ENCODE measurements at regions not wholly inside any gene's neighbourhood (a gene's known extent, or its start where the extent isn't known, plus 50 kb on each side); places are given as distances from the start of the nearest gene placed in this dataset.

- Mint-ChIP-seq H3K9me3 (no peaks in the 10 kb centered on the region), H3K27ac (no peak overlapping the region), H3K4me1 (no peaks in the 10 kb centered on the region), H3K27me3 (peaks cover 34% of the 10 kb centered on the region), H3K36me3 (ENCODE audit: low read depth) (no peaks in the 10 kb centered on the region), H3K4me3 (no peak overlapping the region)
- no peak for DNase-seq
- POLR2A ChIA-PET: no interaction called here
- CTCF ChIA-PET: no interaction called here
Measured at GRCh38 chr11:116503216-116504160, 269.3 kb downstream of the BUD13 start.

- DNase-seq: no peak
- ChIA-PET CTCF (no interaction called here), POLR2A (no interaction called here)
- H3K36me3 Mint-ChIP-seq (ENCODE audit: low read depth): no peaks in the 10 kb centered on the region
- H3K4me1 Mint-ChIP-seq: no peaks in the 10 kb centered on the region
- no peaks in the 10 kb centered on the region for H3K9me3 Mint-ChIP-seq
- no peak overlapping the region for H3K27ac Mint-ChIP-seq
- peaks cover 34% of the 10 kb centered on the region for H3K27me3 Mint-ChIP-seq
- H3K4me3 Mint-ChIP-seq: no peak overlapping the region
Measured at GRCh38 chr11:116502641-116503061, 270.1 kb downstream of the BUD13 start.

- H3K4me1 Mint-ChIP-seq: no peaks in the 10 kb centered on the region
- CTCF ChIA-PET: no interaction called here
- H3K4me3 Mint-ChIP-seq: no peak overlapping the region
- no peak overlapping the region for H3K27ac Mint-ChIP-seq
- POLR2A ChIA-PET: no interaction called here
- H3K9me3 Mint-ChIP-seq: no peaks in the 10 kb centered on the region
- no peaks in the 10 kb centered on the region for H3K36me3 Mint-ChIP-seq (ENCODE audit: low read depth)
- H3K27me3 Mint-ChIP-seq: peaks cover 37% of the 10 kb centered on the region
- no peak for DNase-seq
Measured at GRCh38 chr11:116501728-116502127, 271.1 kb downstream of the BUD13 start.

- peaks cover 35% of the 10 kb centered on the region for H3K27me3 Mint-ChIP-seq
- CTCF ChIA-PET: no interaction called here
- DNase-seq: no peak
Measured at GRCh38 chr11:116500947-116501602, 271.7 kb downstream of the BUD13 start.

GRCh38 chr11:116500026-116500946 lies 272.5 kb downstream of the BUD13 start:
- H3K4me1 Mint-ChIP-seq: no peaks in the 10 kb centered on the region
- no peak for DNase-seq
- ChIA-PET POLR2A (no interaction called here), CTCF (interaction anchor here (1.3 kb wide), 2 partner anchors 8 to 9 kb away, joined by 3 to 4 read pairs; no protein-coding TSS in a partner anchor)
- H3K36me3 Mint-ChIP-seq (ENCODE audit: low read depth): no peaks in the 10 kb centered on the region
- H3K27ac Mint-ChIP-seq: no peak overlapping the region
- H3K27me3 Mint-ChIP-seq: peaks cover 33% of the 10 kb centered on the region
- no peak overlapping the region for H3K4me3 Mint-ChIP-seq
- no peaks in the 10 kb centered on the region for H3K9me3 Mint-ChIP-seq

More at GRCh38 chr11:116500947-116501602, 271.7 kb downstream of the BUD13 start:
- H3K4me1 Mint-ChIP-seq: no peaks in the 10 kb centered on the region
- POLR2A ChIA-PET: no interaction called here
- H3K4me3 Mint-ChIP-seq: no peak overlapping the region
- no peak overlapping the region for H3K27ac Mint-ChIP-seq
- no peaks in the 10 kb centered on the region for H3K9me3 Mint-ChIP-seq
- H3K36me3 Mint-ChIP-seq (ENCODE audit: low read depth): no peaks in the 10 kb centered on the region

- Mint-ChIP-seq H3K36me3 (ENCODE audit: low read depth) (no peaks in the 10 kb centered on the region), H3K27ac (no peak overlapping the region), H3K27me3 (peaks cover 33% of the 10 kb centered on the region), H3K4me3 (no peak overlapping the region), H3K4me1 (no peaks in the 10 kb centered on the region), H3K9me3 (no peaks in the 10 kb centered on the region)
- ChIA-PET CTCF (interaction anchor here (1.1 to 1.3 kb wide), 3 partner anchors 8 to 12 kb away, joined by 3 to 4 read pairs (median 3); no protein-coding TSS in a partner anchor), POLR2A (no interaction called here)
- DNase-seq: peak; percentile 67
Measured at GRCh38 chr11:116499396-116500003, 273.3 kb downstream of the BUD13 start.

GRCh38 chr11:116498161-116498560 lies 274.6 kb downstream of the BUD13 start:
- Mint-ChIP-seq H3K4me1 (no peaks in the 10 kb centered on the region), H3K36me3 (ENCODE audit: low read depth) (no peaks in the 10 kb centered on the region), H3K4me3 (no peak overlapping the region), H3K27ac (no peak overlapping the region), H3K27me3 (peaks cover 32% of the 10 kb centered on the region), H3K9me3 (no peaks in the 10 kb centered on the region)
- ChIA-PET POLR2A (no interaction called here), CTCF (no interaction called here)
- no peak for DNase-seq

- DNase-seq: no peak
- Mint-ChIP-seq H3K27me3 (peaks cover 14% of the 10 kb centered on the region), H3K9me3 (no peaks in the 10 kb centered on the region), H3K4me3 (no peak overlapping the region), H3K4me1 (no peaks in the 10 kb centered on the region), H3K27ac (no peak overlapping the region), H3K36me3 (ENCODE audit: low read depth) (no peaks in the 10 kb centered on the region)
- CTCF ChIA-PET: interaction anchor here (0.7 kb wide), 1 partner anchor 12 kb away, joined by 5 read pairs; no protein-coding TSS in a partner anchor
- POLR2A ChIA-PET: no interaction called here
Measured at GRCh38 chr11:116492600-116492999, 280.2 kb downstream of the BUD13 start.

- no peaks in the 10 kb centered on the region for H3K9me3 Mint-ChIP-seq
- ChIA-PET CTCF (no interaction called here), POLR2A (no interaction called here)
- H3K27me3 Mint-ChIP-seq: peaks cover 13% of the 10 kb centered on the region
- H3K36me3 Mint-ChIP-seq (ENCODE audit: low read depth): no peaks in the 10 kb centered on the region
- no peaks in the 10 kb centered on the region for H3K4me1 Mint-ChIP-seq
- H3K27ac Mint-ChIP-seq: no peak overlapping the region
- no peak overlapping the region for H3K4me3 Mint-ChIP-seq
- DNase-seq: no peak
Measured at GRCh38 chr11:116488836-116489389, 283.9 kb downstream of the BUD13 start.

GRCh38 chr11:116485425-116485824 lies 287.4 kb downstream of the BUD13 start:
- no peak overlapping the region for H3K4me3 Mint-ChIP-seq
- no peak overlapping the region for H3K27ac Mint-ChIP-seq
- no peaks in the 10 kb centered on the region for H3K36me3 Mint-ChIP-seq (ENCODE audit: low read depth)
- no peaks in the 10 kb centered on the region for H3K4me1 Mint-ChIP-seq
- ChIA-PET POLR2A (no interaction called here), CTCF (no interaction called here)
- no peak for DNase-seq
- H3K9me3 Mint-ChIP-seq: no peaks in the 10 kb centered on the region
- H3K27me3 Mint-ChIP-seq: peaks cover 13% of the 10 kb centered on the region

- H3K27ac Mint-ChIP-seq: no peak overlapping the region
- ChIA-PET POLR2A (no interaction called here), CTCF (no interaction called here)
- no peaks in the 10 kb centered on the region for H3K9me3 Mint-ChIP-seq
- no peaks in the 10 kb centered on the region for H3K36me3 Mint-ChIP-seq (ENCODE audit: low read depth)
- H3K4me3 Mint-ChIP-seq: no peak overlapping the region
- peaks cover 2% of the 10 kb centered on the region for H3K27me3 Mint-ChIP-seq
- H3K4me1 Mint-ChIP-seq: no peaks in the 10 kb centered on the region
- no peak for DNase-seq
Measured at GRCh38 chr11:116482716-116483115, 290.1 kb downstream of the BUD13 start.

- H3K4me3 Mint-ChIP-seq: no peak overlapping the region
- H3K27ac Mint-ChIP-seq: no peak overlapping the region
- POLR2A ChIA-PET: no interaction called here
- no peaks in the 10 kb centered on the region for H3K9me3 Mint-ChIP-seq
- no peak for DNase-seq
- H3K27me3 Mint-ChIP-seq: peaks cover 2% of the 10 kb centered on the region
- no peaks in the 10 kb centered on the region for H3K36me3 Mint-ChIP-seq (ENCODE audit: low read depth)
- CTCF ChIA-PET: no interaction called here
- H3K4me1 Mint-ChIP-seq: no peaks in the 10 kb centered on the region
Measured at GRCh38 chr11:116481126-116481675, 291.6 kb downstream of the BUD13 start.

All from activated CD4-positive, alpha-beta T cell treated with anti-CD3 and anti-CD28 coated beads, Interleukin-2, amount 10 ng/mL, durations not matched to agents 7 days and 5 days (primary cell).